ENCODE measurements at regions not wholly inside any gene's neighbourhood (a gene's known extent, or its start where the extent isn't known, plus 50 kb on each side); places are given as distances from the start of the nearest gene placed in this dataset.
A peak's percentile ranks its signal among the peaks of the same experiment; 100 is the strongest.

- TF ChIP-seq HOXA9 (CRISPR knock-in tag; IDR thresholded peaks at IDR 0.05; ENCODE audit: borderline replicate concordance): 0 out of 2 replicates have a peak, but pooled peaks have one; percentile 24
- TF ChIP-seq MNT (IDR thresholded peaks at IDR 0.05): peak; percentile 99
- no peak for TF ChIP-seq SMC3 (IDR thresholded peaks at IDR 0.05; ENCODE audit: low read length)
- TF ChIP-seq ZNF691 (CRISPR knock-in tag; IDR thresholded peaks at IDR 0.05; ENCODE audit: borderline replicate concordance, low read depth): peak; percentile 53; the same call in 1 of the 2 replicates
- peak; percentile 89 for TF ChIP-seq TRIM22 (IDR thresholded peaks at IDR 0.05)
- peak; percentile 28; the same call in 1 of the 2 replicates for TF ChIP-seq ZFX (CRISPR knock-in tag; IDR thresholded peaks at IDR 0.05; ENCODE audit: low read depth)
- TF ChIP-seq ZNF260 (CRISPR knock-in tag; IDR thresholded peaks at IDR 0.05; ENCODE audit: borderline replicate concordance, low read depth): no peak
- peak; percentile 47; the same call in 1 of the 2 replicates for TF ChIP-seq SP1 (IDR thresholded peaks at IDR 0.05)
- no peak for TF ChIP-seq SP1 (CRISPR knock-in tag; IDR thresholded peaks at IDR 0.05)
- TF ChIP-seq LCORL (IDR thresholded peaks at IDR 0.05): peak; percentile 31; the same call in 1 of the 2 replicates
- no peak for TF ChIP-seq LCORL (CRISPR knock-in tag; IDR thresholded peaks at IDR 0.05)
- TF ChIP-seq SKIL (CRISPR knock-in tag; IDR thresholded peaks at IDR 0.05; ENCODE audit: borderline replicate concordance): peak; percentile 32; the same call in 1 of the 2 replicates
- TF ChIP-seq ZNF251 (CRISPR knock-in tag; IDR thresholded peaks at IDR 0.05): 0 out of 2 replicates have a peak, but pooled peaks have one; percentile 68
- TF ChIP-seq NBN (conservative IDR thresholded peaks at IDR 0.05): peak; percentile 94
- no peak for TF ChIP-seq MTF2 (CRISPR knock-in tag; IDR thresholded peaks at IDR 0.05; ENCODE audit: borderline replicate concordance)
Observed at GRCh38 chr2:236706803-236707202, 137.2 kb downstream of the ACKR3 start (continued).

Data from HepG2 (cell line).